Activated CD4-positive, alpha-beta memory T cell treated with anti-CD3 and anti-CD28 coated beads for 36 hours (primary cell): ENCODE measurements at regions not wholly inside any gene's neighbourhood (a gene's known extent, or its start where the extent isn't known, plus 50 kb on each side); places are given as distances from the start of the nearest gene placed in this dataset.
"Not testable (repeated sequence)": the region's sequence is repeated elsewhere in the genome, so short reads cannot be mapped to it uniquely, and the experiment has no call there.

Experiments
- CTCF ChIA-PET: fragments of 350-600 bp; sonication (Branson Sonifier 250); formaldehyde crosslinking; loops from one replicate; lab custom pipeline; 2021; ENCODE audit warnings: antibody characterized with exemption, inconsistent platforms; lab: Charles Lee
- POLR2A ChIA-PET: fragments of 350-600 bp; sonication (Branson Sonifier 250); formaldehyde crosslinking; loops from one replicate; lab custom pipeline; 2021; ENCODE audit warnings: antibody characterized with exemption; lab: Charles Lee
- DNase-seq: peaks from one replicate; pipeline ENCODE4 v3.0.0-alpha.2; 2020
- H3K27ac Mint-ChIP-seq: one replicate; pipeline ENCODE4 v1.8.0; 2021; ENCODE audit warnings: mixed read lengths
- H3K27me3 Mint-ChIP-seq: one replicate; pipeline ENCODE4 v1.8.0; 2021; ENCODE audit warnings: mixed read lengths
- H3K36me3 Mint-ChIP-seq: one replicate; pipeline ENCODE4 v1.8.0; 2021; ENCODE audit warnings: mixed read lengths
- H3K4me1 Mint-ChIP-seq: one replicate; pipeline ENCODE4 v1.8.0; 2021; ENCODE audit warnings: low read depth, mixed read lengths
- H3K4me3 Mint-ChIP-seq: one replicate; pipeline ENCODE4 v1.8.0; 2021; ENCODE audit warnings: mild to moderate bottlenecking, mixed read lengths
- H3K9me3 Mint-ChIP-seq: one replicate; pipeline ENCODE4 v1.8.0; 2021; ENCODE audit warnings: mixed read lengths
- intact Hi-C: fragments of 100-400 bp; cut with micrococcal nuclease; formaldehyde crosslinking; loops from one replicate; pipeline ENCODE4 v1.15.1; 2023

DNA sequence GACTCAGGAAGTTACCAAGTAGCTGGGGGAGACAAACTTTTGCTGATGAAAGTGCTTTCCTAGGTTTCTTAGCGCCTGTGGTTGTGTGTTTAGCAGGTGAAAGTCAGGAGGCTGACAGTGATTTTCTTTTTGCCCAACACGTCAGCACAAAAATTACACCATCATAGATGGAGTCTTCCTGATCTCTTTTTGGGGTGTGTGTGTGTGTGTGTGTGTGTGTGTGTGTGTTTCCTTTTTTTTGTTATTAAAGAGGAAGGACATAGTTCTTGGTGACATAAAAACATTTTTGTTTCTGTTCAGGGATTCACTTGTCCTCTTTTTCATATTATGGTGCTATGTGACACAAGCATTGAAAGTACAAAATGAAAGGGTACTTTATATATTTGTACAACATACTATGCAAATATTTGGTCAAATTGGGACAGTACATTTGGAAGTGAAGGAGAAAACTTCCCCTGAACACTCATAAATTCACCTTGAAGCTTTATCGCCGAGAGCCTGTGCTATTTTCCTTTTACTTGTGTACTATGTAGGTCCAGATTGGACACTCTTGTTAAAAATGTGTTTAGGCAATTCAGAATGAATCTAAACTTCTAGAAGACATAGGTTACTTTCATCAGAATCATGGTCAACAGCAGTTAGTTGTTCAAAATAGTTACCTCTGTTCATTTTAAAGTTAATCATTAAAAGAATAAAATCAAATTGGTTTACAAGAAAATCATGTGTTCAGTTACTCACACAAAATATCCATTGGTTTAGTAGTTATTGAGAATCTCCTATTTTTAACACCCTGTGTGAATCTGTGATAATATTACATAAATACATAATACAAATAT is 491.9 kb downstream of the IRS1 start:
- peaks cover 9% of the 10 kb centered on the region for H3K27me3 Mint-ChIP-seq
- CTCF ChIA-PET = no interaction called here
- POLR2A ChIA-PET = no interaction called here
- H3K4me1 Mint-ChIP-seq = no peaks in the 10 kb centered on the region
- DNase-seq = no peak
- intact Hi-C loops = no loop called here
- no peaks in the 10 kb centered on the region for H3K9me3 Mint-ChIP-seq
- H3K27ac Mint-ChIP-seq = no peak overlapping the region
- H3K36me3 Mint-ChIP-seq = no peaks in the 10 kb centered on the region
- H3K4me3 Mint-ChIP-seq = no peak overlapping the region

- Mint-ChIP-seq H3K36me3 (no peaks in the 10 kb centered on the region), H3K4me3 (no peak overlapping the region), H3K4me1 (no peaks in the 10 kb centered on the region), H3K9me3 (no peaks in the 10 kb centered on the region), H3K27ac (no peak overlapping the region), H3K27me3 (peaks cover 9% of the 10 kb centered on the region)
- ChIA-PET POLR2A (no interaction called here), CTCF (no interaction called here)
- DNase-seq = no peak
- intact Hi-C loops = no loop called here
Measured at GRCh38 chr2:226306969-226307368, 492.7 kb downstream of the IRS1 start.

- DNase-seq = no peak
- no peak overlapping the region for H3K4me3 Mint-ChIP-seq
- H3K27ac Mint-ChIP-seq = no peak overlapping the region
- ChIA-PET POLR2A (no interaction called here), CTCF (no interaction called here)
- H3K4me1 Mint-ChIP-seq = no peaks in the 10 kb centered on the region
- intact Hi-C loops = no loop called here
- no peaks in the 10 kb centered on the region for H3K9me3 Mint-ChIP-seq
- H3K27me3 Mint-ChIP-seq = peaks cover 12% of the 10 kb centered on the region
- H3K36me3 Mint-ChIP-seq = no peaks in the 10 kb centered on the region
Measured at GRCh38 chr2:226304308-226304707, 495.3 kb downstream of the IRS1 start.

GRCh38 chr2:226303707-226304106 is 495.9 kb downstream of the IRS1 start:
- no peaks in the 10 kb centered on the region for H3K36me3 Mint-ChIP-seq
- H3K27ac Mint-ChIP-seq = no peak overlapping the region
- no peaks in the 10 kb centered on the region for H3K9me3 Mint-ChIP-seq
- no peak for DNase-seq
- POLR2A ChIA-PET = no interaction called here
- no peak overlapping the region for H3K4me3 Mint-ChIP-seq
- H3K27me3 Mint-ChIP-seq = peaks cover 8% of the 10 kb centered on the region
- intact Hi-C loops = no loop called here
- CTCF ChIA-PET = no interaction called here
- H3K4me1 Mint-ChIP-seq = no peaks in the 10 kb centered on the region

DNA sequence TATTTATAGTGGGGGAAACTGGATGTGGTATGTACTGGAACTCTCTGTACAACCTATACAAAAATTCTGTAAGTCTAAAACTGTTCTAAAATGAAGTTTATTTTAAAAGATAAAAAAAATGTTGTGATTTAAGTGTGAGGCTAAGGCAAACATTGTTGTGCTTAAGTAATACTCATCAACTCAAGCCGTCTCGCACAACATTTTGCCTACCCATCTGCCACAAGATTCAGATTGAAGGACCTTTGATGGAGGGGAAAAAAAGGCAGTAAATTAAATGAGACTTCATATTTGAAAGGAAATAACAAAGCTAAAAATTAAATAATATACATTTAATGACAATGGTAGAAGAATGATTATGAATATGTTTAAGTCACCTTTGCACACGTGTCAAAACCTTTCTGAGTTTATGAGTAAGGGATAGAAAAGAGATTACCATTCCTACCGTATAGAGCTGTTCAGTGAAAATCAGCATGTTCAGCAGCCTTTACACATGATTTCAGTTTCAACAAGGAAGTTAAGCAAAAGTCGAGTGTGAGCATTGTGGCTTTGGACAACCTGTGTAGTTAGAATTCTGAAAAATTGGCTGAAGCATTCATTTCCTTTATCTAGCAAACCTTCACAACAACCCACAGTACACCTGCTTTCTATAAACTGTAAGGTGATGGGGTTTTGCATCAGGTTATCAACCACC is 499.3 kb downstream of the IRS1 start:
- Mint-ChIP-seq H3K4me1 (no peaks in the 10 kb centered on the region), H3K9me3 (no peaks in the 10 kb centered on the region), H3K36me3 (no peaks in the 10 kb centered on the region), H3K27ac (no peak overlapping the region), H3K27me3 (peaks cover 6% of the 10 kb centered on the region), H3K4me3 (no peak overlapping the region)
- intact Hi-C loops = no loop called here
- CTCF ChIA-PET = no interaction called here
- DNase-seq = no peak
- POLR2A ChIA-PET = no interaction called here

- H3K9me3 Mint-ChIP-seq = no peaks in the 10 kb centered on the region
- no peak overlapping the region for H3K27ac Mint-ChIP-seq
- intact Hi-C loops = no loop called here
- H3K36me3 Mint-ChIP-seq = no peaks in the 10 kb centered on the region
- H3K27me3 Mint-ChIP-seq = peaks cover 6% of the 10 kb centered on the region
- no peak for DNase-seq
- CTCF ChIA-PET = no interaction called here
- H3K4me1 Mint-ChIP-seq = no peaks in the 10 kb centered on the region
- no peak overlapping the region for H3K4me3 Mint-ChIP-seq
- POLR2A ChIA-PET = no interaction called here
Measured at GRCh38 chr2:226299771-226300170, 499.8 kb downstream of the IRS1 start.

GRCh38 chr2:226295681-226296080 is 503.9 kb downstream of the IRS1 start:
- intact Hi-C loops = no loop called here
- Mint-ChIP-seq H3K4me1 (no peaks in the 10 kb centered on the region), H3K27me3 (peaks cover 8% of the 10 kb centered on the region), H3K4me3 (no peak overlapping the region), H3K27ac (no peak overlapping the region), H3K9me3 (peaks cover 21% of the 10 kb centered on the region), H3K36me3 (no peaks in the 10 kb centered on the region)
- DNase-seq = no peak
- ChIA-PET POLR2A (no interaction called here), CTCF (no interaction called here)

DNA sequence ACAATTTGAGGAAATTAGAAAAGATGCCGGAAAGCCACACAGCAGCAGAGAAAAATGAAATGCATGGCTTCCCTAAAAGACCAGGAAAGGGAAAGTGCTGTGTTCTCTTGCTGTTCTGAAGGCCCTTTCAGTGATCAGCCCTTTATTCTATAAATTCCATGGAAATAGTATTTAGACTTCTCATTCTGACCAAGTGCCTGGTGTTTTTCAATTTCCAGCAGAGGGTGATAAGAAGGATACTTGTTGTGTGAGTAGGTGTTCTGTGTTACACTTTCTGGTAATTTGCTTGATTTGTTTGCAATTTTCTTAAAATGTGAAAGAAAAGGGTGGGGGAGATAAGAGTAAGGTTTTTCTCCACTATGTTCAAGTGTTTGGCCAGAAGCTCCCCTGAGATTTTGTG is 504.5 kb downstream of the IRS1 start:
- Mint-ChIP-seq H3K4me3 (no peak overlapping the region), H3K27ac (no peak overlapping the region), H3K4me1 (no peaks in the 10 kb centered on the region), H3K27me3 (peaks cover 8% of the 10 kb centered on the region), H3K36me3 (no peaks in the 10 kb centered on the region), H3K9me3 (peaks cover 22% of the 10 kb centered on the region)
- DNase-seq = no peak
- intact Hi-C loops = no loop called here
- ChIA-PET CTCF (no interaction called here), POLR2A (no interaction called here)

DNA sequence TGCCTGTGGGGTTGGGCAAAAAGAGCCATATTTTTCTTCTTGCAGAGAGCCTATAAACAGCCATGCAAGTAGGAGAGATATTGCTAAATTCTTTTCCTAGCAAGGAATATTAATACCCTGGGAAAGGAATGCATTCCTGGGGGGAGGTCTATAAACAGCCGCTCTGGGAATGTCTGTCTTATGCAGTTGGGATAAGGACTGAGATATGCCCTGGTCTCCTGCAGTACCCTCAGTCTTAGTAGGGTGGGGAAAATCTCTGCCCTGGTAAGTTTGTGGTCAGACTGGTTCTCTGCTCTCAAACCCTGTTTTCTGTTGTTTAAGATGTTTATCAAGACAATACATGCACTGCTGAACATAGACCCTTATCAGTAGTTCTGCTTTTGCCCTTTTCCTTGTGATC is 508.3 kb downstream of the IRS1 start:
- H3K9me3 Mint-ChIP-seq = peaks cover 22% of the 10 kb centered on the region
- H3K4me1 Mint-ChIP-seq, intact Hi-C loops, DNase-seq, CTCF ChIA-PET, POLR2A ChIA-PET, H3K27ac Mint-ChIP-seq, H3K4me3 Mint-ChIP-seq, H3K27me3 Mint-ChIP-seq, H3K36me3 Mint-ChIP-seq: not testable (repeated sequence)

DNA sequence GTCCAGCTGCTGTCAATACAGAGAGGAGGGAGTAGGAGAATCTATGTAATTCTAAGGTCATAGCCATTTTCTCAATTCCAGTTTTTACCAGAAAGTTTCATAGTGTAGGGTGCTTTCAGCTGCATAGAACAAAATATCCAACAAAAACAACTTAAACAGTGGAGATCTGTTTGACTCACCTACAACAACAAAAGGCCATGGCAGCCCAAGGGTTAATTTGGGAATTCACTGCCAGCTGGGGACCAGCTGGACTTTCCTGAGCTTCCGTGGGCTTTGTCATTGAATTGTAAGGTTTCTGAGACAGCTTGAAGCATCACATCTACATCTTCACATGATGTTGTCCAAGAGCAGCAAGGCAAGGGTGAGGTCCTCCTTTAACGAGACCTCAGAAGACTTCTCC is 512.7 kb downstream of the IRS1 start:
- DNase-seq = no peak
- H3K36me3 Mint-ChIP-seq = no peaks in the 10 kb centered on the region
- POLR2A ChIA-PET = no interaction called here
- no peaks in the 10 kb centered on the region for H3K4me1 Mint-ChIP-seq
- H3K4me3 Mint-ChIP-seq = no peak overlapping the region
- H3K9me3 Mint-ChIP-seq = peaks cover 10% of the 10 kb centered on the region
- CTCF ChIA-PET = no interaction called here
- H3K27me3 Mint-ChIP-seq = peaks cover 13% of the 10 kb centered on the region
- H3K27ac Mint-ChIP-seq = no peak overlapping the region
- intact Hi-C loops = no loop called here

DNA sequence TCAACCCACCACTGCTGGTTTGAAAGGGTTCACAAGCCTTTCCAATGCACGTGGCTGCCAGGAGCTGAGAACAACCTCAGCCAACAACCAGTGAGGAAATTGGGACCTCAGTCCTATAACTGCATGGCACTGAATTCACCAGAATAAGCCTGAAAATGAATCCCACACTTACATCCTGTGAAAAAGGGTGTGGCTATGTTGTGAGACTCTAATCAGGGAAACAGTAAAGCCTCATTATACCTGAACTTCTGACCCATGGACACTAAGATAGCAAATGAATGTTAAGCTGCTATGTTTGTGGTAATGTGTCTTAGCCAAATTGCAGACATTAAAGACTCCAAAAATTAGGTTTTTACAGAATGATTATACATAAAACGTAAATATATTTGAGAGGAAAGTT is 515.8 kb downstream of the IRS1 start:
- Mint-ChIP-seq H3K4me1 (no peaks in the 10 kb centered on the region), H3K36me3 (no peaks in the 10 kb centered on the region), H3K27ac (no peak overlapping the region)

DNA sequence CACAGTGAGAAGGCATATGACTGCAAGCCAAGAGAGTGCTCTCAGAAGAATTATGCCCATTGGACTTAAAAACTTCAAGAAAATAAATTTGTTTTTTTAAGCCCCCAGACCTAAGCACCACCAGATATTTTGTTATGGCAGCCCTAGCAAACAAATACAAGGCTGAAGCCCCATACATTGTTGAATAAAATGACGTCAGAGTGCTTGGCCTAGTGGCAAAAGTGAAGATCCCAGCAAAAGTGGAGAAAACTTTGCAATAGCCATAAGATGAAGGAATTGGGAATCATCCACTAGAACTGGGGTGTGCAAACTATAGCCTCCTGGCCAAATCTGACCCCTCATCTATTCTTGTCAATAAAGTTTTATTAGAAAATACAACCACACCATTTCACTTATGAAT is 517.5 kb downstream of the IRS1 start:
- peaks cover 12% of the 10 kb centered on the region for H3K27me3 Mint-ChIP-seq
- H3K4me1 Mint-ChIP-seq = no peaks in the 10 kb centered on the region
- ChIA-PET POLR2A (no interaction called here), CTCF (no interaction called here)
- no peaks in the 10 kb centered on the region for H3K36me3 Mint-ChIP-seq
- no peak overlapping the region for H3K27ac Mint-ChIP-seq
- no peaks in the 10 kb centered on the region for H3K9me3 Mint-ChIP-seq
- H3K4me3 Mint-ChIP-seq = no peak overlapping the region
- intact Hi-C loops = no loop called here
- DNase-seq = no peak

More for the DNA sequence above, 515.8 kb downstream of the IRS1 start:
- CTCF ChIA-PET = no interaction called here
- POLR2A ChIA-PET = no interaction called here
- peaks cover 13% of the 10 kb centered on the region for H3K27me3 Mint-ChIP-seq
- no peak overlapping the region for H3K4me3 Mint-ChIP-seq
- DNase-seq = no peak
- intact Hi-C loops = no loop called here
- H3K9me3 Mint-ChIP-seq = no peaks in the 10 kb centered on the region

DNA sequence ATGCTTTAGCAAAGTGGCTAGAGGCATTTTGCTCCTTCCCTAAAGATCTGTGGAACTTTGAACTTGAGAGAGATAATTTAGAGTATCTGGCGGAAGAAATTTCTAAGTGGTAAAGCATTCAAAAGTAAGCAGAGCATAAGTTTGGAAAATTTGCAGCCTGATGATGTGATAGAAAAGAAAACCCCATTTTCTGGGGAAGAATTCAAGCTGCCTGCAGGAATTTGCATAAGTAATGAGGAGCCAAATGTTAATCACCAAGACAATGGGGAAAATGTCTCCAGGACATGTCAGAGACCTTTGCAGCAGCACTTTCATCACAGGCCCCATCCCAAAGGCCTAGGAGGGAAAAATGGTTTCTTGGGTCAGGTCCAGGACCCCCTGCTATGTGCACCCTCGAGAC is 519.5 kb downstream of the IRS1 start:
- H3K4me1 Mint-ChIP-seq, intact Hi-C loops, H3K36me3 Mint-ChIP-seq, H3K9me3 Mint-ChIP-seq, DNase-seq, POLR2A ChIA-PET, H3K27me3 Mint-ChIP-seq, H3K4me3 Mint-ChIP-seq, H3K27ac Mint-ChIP-seq, CTCF ChIA-PET: not testable (repeated sequence)
